SJSA1 (cell line): ENCODE measurements at regions not wholly inside any gene's neighbourhood (a gene's known extent, or its start where the extent isn't known, plus 50 kb on each side); places are given as distances from the start of the nearest gene placed in this dataset.

Experiments used
- DNase-seq, 2 experiments: peaks; one replicate each; pipeline ENCODE4 v3.0.0-alpha.2; 2015 to 2020; ENCODE audit warnings: low spot score in 2 of 2, low read depth in 1 of 2
- H3K27ac ChIP-seq: fragments of 250-450 bp; sonication (Bioruptor Pico); 2 replicates; pipeline ENCODE4 v1.5.1; 2020; ENCODE audit warnings: mild to moderate bottlenecking, moderate library complexity
- H3K27me3 ChIP-seq: fragments of 250-450 bp; sonication (Bioruptor Pico); replicated peaks from 2 replicates; pipeline ENCODE4 v1.5.1; 2020; ENCODE audit warnings: mild to moderate bottlenecking, moderate library complexity
- H3K36me3 ChIP-seq: fragments of 250-450 bp; sonication (Bioruptor Pico); 2 replicates; pipeline ENCODE4 v1.5.1; 2020; ENCODE audit warnings: mild to moderate bottlenecking
- H3K4me1 ChIP-seq: fragments of 250-450 bp; sonication (Bioruptor Pico); replicated peaks from 2 replicates; pipeline ENCODE4 v1.6.1; 2021; ENCODE audit warnings: mild to moderate bottlenecking
- H3K4me3 ChIP-seq: fragments of 250-450 bp; sonication (Bioruptor Pico); 2 replicates; pipeline ENCODE4 v1.5.1; 2020; ENCODE audit warnings: mild to moderate bottlenecking
- H3K9me3 ChIP-seq: fragments of 250-450 bp; sonication (Bioruptor Pico); replicated peaks from 2 replicates; pipeline ENCODE4 v1.5.1; 2020; ENCODE audit warnings: mild to moderate bottlenecking

DNA sequence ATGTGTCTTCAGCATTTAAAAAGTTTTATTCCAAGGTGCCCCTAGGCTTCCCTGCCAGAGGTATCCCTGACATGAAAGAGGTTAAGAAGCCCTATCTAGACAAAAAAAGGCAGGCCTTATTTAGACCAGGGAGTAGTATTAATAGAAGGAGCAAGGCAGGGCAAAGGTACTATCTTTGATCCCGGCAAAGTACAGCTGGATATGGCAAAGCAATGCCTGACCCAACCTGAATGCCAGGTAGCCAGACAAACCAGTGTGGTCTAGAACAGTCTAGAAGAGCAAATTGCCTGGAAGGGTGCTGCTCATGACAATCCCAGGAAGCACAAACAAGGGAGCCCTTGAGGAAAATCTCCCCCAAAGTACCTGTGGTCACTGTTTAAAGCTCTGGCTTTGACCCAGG is 62.6 kb upstream of the SYT13 start:
- H3K4me1 ChIP-seq, result no peaks in the 10 kb centered on the region
- DNase-seq, result peak in 1 of 2 experiments; percentile 32
- no peak overlapping the region for H3K27ac ChIP-seq
- peaks cover 52% of the 10 kb centered on the region for H3K27me3 ChIP-seq
- no peak overlapping the region for H3K4me3 ChIP-seq
- no peaks in the 10 kb centered on the region for H3K9me3 ChIP-seq
- no peaks in the 10 kb centered on the region for H3K36me3 ChIP-seq

GRCh38 chr11:45347348-45348082 is 61.4 kb upstream of the SYT13 start:
- DNase-seq, result peak in 1 of 2 experiments; percentile 20
- H3K27ac ChIP-seq, result no peak overlapping the region
- H3K4me3 ChIP-seq, result no peak overlapping the region
- H3K27me3 ChIP-seq, result peaks cover 60% of the 10 kb centered on the region
- H3K36me3 ChIP-seq, result no peaks in the 10 kb centered on the region
- H3K4me1 ChIP-seq, result no peaks in the 10 kb centered on the region
- H3K9me3 ChIP-seq, result no peaks in the 10 kb centered on the region

- Histone ChIP-seq H3K4me3 (no peak overlapping the region), H3K27me3 (peaks cover 64% of the 10 kb centered on the region), H3K9me3 (no peaks in the 10 kb centered on the region), H3K4me1 (no peaks in the 10 kb centered on the region), H3K36me3 (no peaks in the 10 kb centered on the region), H3K27ac (no peak overlapping the region)
- peak in 1 of 2 experiments; percentile 19 for DNase-seq
Observed at GRCh38 chr11:45345491-45345890, 59.4 kb upstream of the SYT13 start.

DNA sequence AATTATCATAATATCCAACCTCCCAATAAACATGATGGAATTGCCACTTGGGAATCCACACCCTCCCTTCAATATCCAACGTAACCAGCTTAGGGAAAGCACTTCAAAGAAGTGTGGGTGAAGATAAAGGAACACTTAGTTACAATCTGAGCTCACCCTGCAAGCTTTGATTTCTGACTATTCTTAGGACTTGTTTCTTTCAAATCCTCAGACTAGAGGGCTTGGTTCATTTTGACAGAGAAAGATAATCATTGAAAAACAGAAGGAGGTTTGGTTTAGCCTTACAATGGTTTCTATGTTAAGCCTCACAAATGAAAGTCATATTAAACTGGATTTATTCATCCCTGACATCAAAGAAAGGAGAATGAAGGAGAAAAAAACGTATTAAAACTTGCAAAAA is 57.9 kb upstream of the SYT13 start:
- Histone ChIP-seq H3K4me3 (no peak overlapping the region), H3K36me3 (no peaks in the 10 kb centered on the region), H3K9me3 (no peaks in the 10 kb centered on the region), H3K27ac (no peak overlapping the region), H3K4me1 (no peaks in the 10 kb centered on the region), H3K27me3 (peaks cover 54% of the 10 kb centered on the region)
- no peak for DNase-seq

DNA sequence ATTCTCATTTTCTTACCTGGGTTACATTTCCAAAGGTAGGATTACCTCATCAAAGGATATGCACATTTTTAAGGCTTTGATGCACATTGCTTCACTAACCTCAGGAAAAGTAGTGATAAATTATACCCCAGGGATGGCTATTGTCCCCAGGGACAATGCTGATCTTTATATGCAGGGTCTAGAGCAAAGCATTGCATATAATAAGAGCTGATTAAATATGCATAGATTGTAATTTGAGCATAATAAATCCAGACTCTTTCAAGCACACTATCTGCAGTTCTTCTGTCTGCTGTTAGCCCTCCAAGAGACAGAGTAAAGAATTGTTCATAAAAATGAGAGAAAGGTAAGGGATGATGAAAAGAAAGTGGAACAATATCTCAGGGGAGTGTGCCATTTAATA is 57.3 kb upstream of the SYT13 start:
- H3K9me3 ChIP-seq, result no peaks in the 10 kb centered on the region
- DNase-seq, result no peak
- no peaks in the 10 kb centered on the region for H3K36me3 ChIP-seq
- no peak overlapping the region for H3K27ac ChIP-seq
- no peak overlapping the region for H3K4me3 ChIP-seq
- no peaks in the 10 kb centered on the region for H3K4me1 ChIP-seq
- peaks cover 54% of the 10 kb centered on the region for H3K27me3 ChIP-seq

DNA sequence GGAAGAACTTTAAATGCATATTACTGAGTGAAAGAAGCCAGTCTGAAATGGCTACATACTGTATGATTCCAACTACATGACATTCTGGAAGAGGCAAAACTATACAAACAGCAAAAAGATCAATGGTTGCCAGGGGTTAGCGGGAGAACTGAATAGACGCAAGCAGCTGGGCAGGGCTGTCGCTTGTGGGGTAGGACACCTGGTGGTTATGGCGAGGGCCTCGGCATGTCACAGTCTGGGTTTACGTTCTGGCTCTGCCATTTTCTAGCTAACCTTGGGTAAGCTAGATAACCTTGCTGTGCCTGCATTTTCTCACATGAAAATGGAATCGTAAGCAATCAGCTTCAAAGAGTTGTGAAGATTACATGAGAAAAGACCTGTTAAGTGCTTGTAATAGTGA is 55.2 kb upstream of the SYT13 start:
- Histone ChIP-seq H3K4me3 (no peak overlapping the region), H3K36me3 (no peaks in the 10 kb centered on the region), H3K9me3 (no peaks in the 10 kb centered on the region), H3K27ac (no peak overlapping the region), H3K27me3 (peaks cover 44% of the 10 kb centered on the region), H3K4me1 (no peaks in the 10 kb centered on the region)
- DNase-seq, result no peak

DNA sequence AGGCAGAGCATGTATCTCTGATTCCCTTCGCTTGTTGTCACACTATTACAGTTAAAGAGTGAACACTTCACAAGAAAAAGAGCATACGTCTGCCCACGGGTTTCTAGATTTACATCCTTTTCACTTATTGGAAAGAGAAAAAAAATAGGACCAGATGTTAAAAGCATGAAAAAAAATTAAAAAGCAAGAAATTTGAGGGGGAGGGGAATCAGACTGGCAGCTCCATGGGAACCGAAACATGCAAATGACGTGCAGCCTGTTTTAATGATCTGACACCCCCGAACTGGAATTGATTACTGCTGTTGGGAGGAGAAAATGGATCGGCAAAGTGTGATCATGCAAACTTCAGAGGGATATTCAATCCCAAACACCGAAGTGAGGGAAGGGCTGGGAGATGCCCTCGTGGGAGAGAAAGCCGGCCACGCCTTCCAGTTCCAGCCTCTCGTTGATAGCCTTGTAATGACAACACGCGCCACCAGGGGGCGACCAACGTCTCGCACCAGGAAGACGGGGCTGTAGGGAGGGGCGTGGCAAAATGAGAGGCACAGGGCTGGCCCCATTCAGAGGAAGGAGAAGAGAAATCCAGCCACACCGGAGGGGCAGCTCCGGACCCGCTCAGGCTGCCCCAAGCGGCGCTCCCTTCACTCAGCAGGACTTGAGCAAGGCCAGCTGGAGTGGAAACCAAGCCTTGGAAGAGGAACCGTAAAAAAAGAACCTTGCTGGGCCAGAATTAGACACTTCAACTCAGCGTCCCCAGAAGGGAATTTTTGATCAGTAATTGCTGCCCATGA is 53.8 kb upstream of the SYT13 start:
- no peaks in the 10 kb centered on the region for H3K9me3 ChIP-seq
- no peaks in the 10 kb centered on the region for H3K4me1 ChIP-seq
- no peak overlapping the region for H3K27ac ChIP-seq
- DNase-seq, result peak; percentile 88 to 96
- H3K27me3 ChIP-seq, result peaks cover 33% of the 10 kb centered on the region
- H3K36me3 ChIP-seq, result no peaks in the 10 kb centered on the region
- H3K4me3 ChIP-seq, result no peak overlapping the region

DNA sequence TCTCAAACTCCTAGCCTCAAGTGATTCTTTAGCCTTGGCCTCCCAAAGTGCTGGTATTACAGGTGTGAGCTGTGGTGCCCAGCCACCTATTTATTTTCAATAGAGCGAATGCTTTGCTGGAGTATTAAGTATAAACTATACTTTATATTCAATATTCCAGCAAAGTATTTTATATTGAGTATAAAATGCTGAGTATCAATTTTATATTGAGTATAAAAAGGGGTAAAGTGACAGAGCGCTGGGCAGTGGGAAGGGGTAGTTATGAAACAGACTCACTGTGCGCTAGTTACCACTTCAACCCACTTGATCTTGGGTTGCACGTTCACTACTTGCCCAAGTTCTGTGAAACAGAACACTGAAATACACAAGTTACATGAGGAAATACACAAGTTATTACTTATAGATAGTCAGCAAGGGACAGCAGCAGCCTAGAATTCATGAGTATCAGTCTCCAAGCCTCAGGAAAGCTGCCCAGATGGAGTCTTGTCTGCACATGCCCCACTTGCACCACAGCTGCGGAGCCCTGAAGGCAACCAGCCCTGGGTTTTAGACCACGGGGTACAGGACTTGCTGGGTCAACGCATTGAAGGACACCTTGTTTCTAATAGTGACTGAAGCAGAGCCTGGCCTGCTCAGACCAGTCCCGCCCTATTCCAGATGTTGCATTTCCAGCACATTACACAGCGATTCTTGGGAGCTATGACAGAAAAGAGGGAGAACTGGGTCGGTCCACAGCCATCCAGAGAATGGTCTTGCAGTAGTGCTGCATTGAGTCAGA is 51.6 kb upstream of the SYT13 start:
- Histone ChIP-seq H3K36me3 (no peaks in the 10 kb centered on the region), H3K27ac (no peak overlapping the region), H3K4me1 (peaks cover 3% of the 10 kb centered on the region), H3K9me3 (no peaks in the 10 kb centered on the region), H3K4me3 (no peak overlapping the region), H3K27me3 (peaks cover 22% of the 10 kb centered on the region)
- DNase-seq, result peak in 1 of 2 experiments; percentile 38

DNA sequence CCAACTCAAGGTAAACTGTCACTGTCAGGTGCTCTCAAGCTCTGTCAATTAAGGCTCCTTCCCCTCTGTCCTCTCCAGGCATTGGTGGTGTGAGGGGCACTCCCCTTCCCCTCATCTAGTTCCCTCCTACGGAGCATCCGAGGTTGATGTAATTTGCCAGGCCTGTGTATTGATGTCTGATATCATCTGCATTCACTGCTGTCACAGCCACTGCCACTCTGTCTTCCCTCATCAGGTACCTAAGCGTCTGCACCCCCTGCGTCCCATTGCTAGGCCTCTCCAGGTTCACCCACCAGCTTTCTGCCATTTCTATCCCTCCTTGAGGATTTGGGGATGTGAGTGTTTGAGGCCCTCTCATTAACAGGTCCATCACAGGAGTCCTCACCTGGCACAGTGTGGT is 50.0 kb upstream of the SYT13 start:
- Histone ChIP-seq H3K27ac (no peak overlapping the region), H3K4me1 (peaks cover 10% of the 10 kb centered on the region), H3K9me3 (no peaks in the 10 kb centered on the region), H3K27me3 (peaks cover 20% of the 10 kb centered on the region), H3K36me3 (no peaks in the 10 kb centered on the region), H3K4me3 (no peak overlapping the region)
- DNase-seq, result peak in 1 of 2 experiments; percentile 36
